ENCODE measurements at regions not wholly inside any gene's neighbourhood (a gene's known extent, or its start where the extent isn't known, plus 50 kb on each side); places are given as distances from the start of the nearest gene placed in this dataset.
"Not testable (repeated sequence)": the region's sequence is repeated elsewhere in the genome, so short reads cannot be mapped to it uniquely, and the experiment has no call there.

DNA sequence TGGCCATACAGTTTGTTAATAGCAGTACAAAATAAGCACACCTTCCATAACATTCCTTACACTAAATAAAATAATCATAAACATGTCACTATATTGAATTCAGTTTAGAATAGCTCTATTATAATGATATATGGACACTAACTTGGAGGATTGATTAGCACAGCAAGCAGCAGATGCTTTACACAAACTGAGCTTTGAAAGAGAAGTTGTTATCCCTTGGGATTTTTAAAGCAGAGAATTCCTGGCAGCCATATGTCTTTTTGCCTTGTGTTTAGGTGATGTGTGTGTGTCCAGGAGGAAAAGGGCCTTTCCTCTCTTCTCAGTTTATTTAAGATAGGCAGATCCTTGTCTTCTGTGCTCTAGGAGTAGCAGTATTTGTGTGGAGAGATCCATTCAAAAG, 232.2 kb upstream of the GRIN3A start:
- Mint-ChIP-seq H3K36me3 (no peaks in the 10 kb centered on the region), H3K27ac (no peak overlapping the region), H3K27me3 (peaks cover 1% of the 10 kb centered on the region), H3K4me3 (no peak overlapping the region), H3K9me3 (no peaks in the 10 kb centered on the region), H3K4me1 (ENCODE audit: low read depth) (no peaks in the 10 kb centered on the region)
- ChIA-PET CTCF (interaction anchor here (1.2 kb wide), 1 partner anchor 8 kb away, joined by 4 read pairs; no protein-coding TSS in a partner anchor), POLR2A (no interaction called here)
- intact Hi-C loops (cut with micrococcal nuclease), result no loop called here
- DNase-seq, result no peak

GRCh38 chr9:101968392-101968791, 229.9 kb upstream of the GRIN3A start:
- H3K4me1 Mint-ChIP-seq (ENCODE audit: low read depth), result no peaks in the 10 kb centered on the region

DNA sequence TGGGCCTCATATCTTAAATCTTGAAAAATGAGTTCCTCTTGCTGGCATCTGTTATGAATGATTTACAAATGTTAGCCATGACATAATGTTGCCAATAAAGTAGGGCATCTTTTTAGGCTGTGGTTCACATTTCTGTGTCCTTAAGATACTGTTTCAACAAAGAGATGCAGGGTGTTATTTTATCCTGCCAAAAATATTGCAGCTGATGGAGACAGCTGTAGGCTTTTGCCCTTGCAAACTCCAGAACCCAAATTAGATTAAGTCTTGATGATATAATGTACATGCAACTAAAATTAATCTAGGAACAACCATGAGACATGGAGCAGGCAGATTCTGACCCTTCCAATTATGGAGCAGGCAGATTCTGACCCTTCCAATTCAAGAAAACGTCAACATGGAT, 228.2 kb upstream of the GRIN3A start:
- intact Hi-C loops (cut with micrococcal nuclease), result no loop called here
- no peak overlapping the region for H3K27ac Mint-ChIP-seq
- H3K36me3 Mint-ChIP-seq, result no peaks in the 10 kb centered on the region
- ChIA-PET CTCF (no interaction called here), POLR2A (no interaction called here)
- no peaks in the 10 kb centered on the region for H3K4me1 Mint-ChIP-seq (ENCODE audit: low read depth)
- no peak for DNase-seq
- H3K27me3 Mint-ChIP-seq, result peaks cover 3% of the 10 kb centered on the region
- no peak overlapping the region for H3K4me3 Mint-ChIP-seq
- H3K9me3 Mint-ChIP-seq, result no peaks in the 10 kb centered on the region

More at GRCh38 chr9:101968392-101968791, 229.9 kb upstream of the GRIN3A start:
- Mint-ChIP-seq H3K27me3 (peaks cover 3% of the 10 kb centered on the region), H3K36me3 (no peaks in the 10 kb centered on the region), H3K4me3 (no peak overlapping the region), H3K9me3 (no peaks in the 10 kb centered on the region), H3K27ac (no peak overlapping the region)
- ChIA-PET CTCF (no interaction called here), POLR2A (no interaction called here)
- no peak for DNase-seq
- intact Hi-C loops (cut with micrococcal nuclease), result no loop called here

DNA sequence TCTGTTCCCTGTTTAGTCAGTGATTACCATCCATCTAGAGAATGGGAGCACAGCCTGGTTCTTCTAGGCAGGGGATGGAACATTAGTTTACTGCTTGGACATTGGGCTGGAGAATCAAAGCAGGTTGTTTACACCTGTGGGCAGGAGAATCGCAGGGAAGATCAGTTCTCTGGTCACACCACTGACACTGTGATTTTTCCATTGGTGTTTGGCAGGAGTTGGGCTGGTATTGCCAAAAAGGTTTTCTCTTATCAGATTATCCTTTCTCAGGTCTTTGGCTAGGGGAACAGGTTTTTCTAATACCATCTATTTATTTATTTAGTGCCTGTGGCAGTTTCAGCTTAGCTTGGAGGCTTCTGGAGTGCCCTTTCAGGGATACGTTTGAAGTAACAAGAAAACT, 219.3 kb upstream of the GRIN3A start:
- CTCF ChIA-PET, result no interaction called here
- no peak for DNase-seq
- Mint-ChIP-seq H3K36me3 (no peaks in the 10 kb centered on the region), H3K4me1 (ENCODE audit: low read depth) (no peaks in the 10 kb centered on the region), H3K27me3 (no peaks in the 10 kb centered on the region), H3K4me3 (no peak overlapping the region), H3K9me3 (no peaks in the 10 kb centered on the region), H3K27ac (no peak overlapping the region)
- intact Hi-C loops (cut with micrococcal nuclease), result no loop called here
- POLR2A ChIA-PET, result no interaction called here

- intact Hi-C loops (cut with micrococcal nuclease), result no loop called here
- CTCF ChIA-PET, result no interaction called here
- POLR2A ChIA-PET, result no interaction called here
- DNase-seq, result no peak
- Mint-ChIP-seq H3K27me3 (no peaks in the 10 kb centered on the region), H3K27ac (no peak overlapping the region), H3K4me3 (no peak overlapping the region), H3K9me3 (peaks cover 2% of the 10 kb centered on the region), H3K36me3 (no peaks in the 10 kb centered on the region), H3K4me1 (ENCODE audit: low read depth) (no peaks in the 10 kb centered on the region)
These were observed 213.2 kb upstream of the GRIN3A start for GRCh38 chr9:101951598-101951997.

- H3K9me3 Mint-ChIP-seq, result peaks cover 3% of the 10 kb centered on the region
- ChIA-PET POLR2A (no interaction called here), CTCF (no interaction called here)
- intact Hi-C loops (cut with micrococcal nuclease), result no loop called here
- H3K4me1 Mint-ChIP-seq (ENCODE audit: low read depth), result no peaks in the 10 kb centered on the region
- no peak overlapping the region for H3K4me3 Mint-ChIP-seq
- no peaks in the 10 kb centered on the region for H3K27me3 Mint-ChIP-seq
- no peak for DNase-seq
- no peak overlapping the region for H3K27ac Mint-ChIP-seq
- H3K36me3 Mint-ChIP-seq, result no peaks in the 10 kb centered on the region
These were observed 193.3 kb upstream of the GRIN3A start for GRCh38 chr9:101931756-101932155.

GRCh38 chr9:101930783-101931182, 192.3 kb upstream of the GRIN3A start:
- no peak for DNase-seq
- Mint-ChIP-seq H3K27ac (no peak overlapping the region), H3K27me3 (no peaks in the 10 kb centered on the region), H3K4me3 (no peak overlapping the region), H3K9me3 (peaks cover 1% of the 10 kb centered on the region), H3K4me1 (ENCODE audit: low read depth) (no peaks in the 10 kb centered on the region), H3K36me3 (no peaks in the 10 kb centered on the region)
- intact Hi-C loops (cut with micrococcal nuclease), result no loop called here
- ChIA-PET POLR2A (no interaction called here), CTCF (no interaction called here)

- H3K4me1 Mint-ChIP-seq (ENCODE audit: low read depth), result no peaks in the 10 kb centered on the region
- no peaks in the 10 kb centered on the region for H3K36me3 Mint-ChIP-seq
- ChIA-PET POLR2A (no interaction called here), CTCF (no interaction called here)
- no peak overlapping the region for H3K4me3 Mint-ChIP-seq
- H3K9me3 Mint-ChIP-seq, result no peaks in the 10 kb centered on the region
- intact Hi-C loops (cut with micrococcal nuclease), result no loop called here
- H3K27ac Mint-ChIP-seq, result no peak overlapping the region
- no peak for DNase-seq
- H3K27me3 Mint-ChIP-seq, result no peaks in the 10 kb centered on the region
These were observed 187.1 kb upstream of the GRIN3A start for GRCh38 chr9:101925498-101925897.

GRCh38 chr9:101923451-101923850, 185.0 kb upstream of the GRIN3A start:
- Mint-ChIP-seq H3K36me3 (no peaks in the 10 kb centered on the region), H3K9me3 (no peaks in the 10 kb centered on the region), H3K27ac (no peak overlapping the region), H3K4me1 (ENCODE audit: low read depth) (no peaks in the 10 kb centered on the region), H3K27me3 (no peaks in the 10 kb centered on the region), H3K4me3 (no peak overlapping the region)
- DNase-seq, result no peak
- intact Hi-C loops (cut with micrococcal nuclease), result no loop called here
- ChIA-PET CTCF (no interaction called here), POLR2A (no interaction called here)

DNA sequence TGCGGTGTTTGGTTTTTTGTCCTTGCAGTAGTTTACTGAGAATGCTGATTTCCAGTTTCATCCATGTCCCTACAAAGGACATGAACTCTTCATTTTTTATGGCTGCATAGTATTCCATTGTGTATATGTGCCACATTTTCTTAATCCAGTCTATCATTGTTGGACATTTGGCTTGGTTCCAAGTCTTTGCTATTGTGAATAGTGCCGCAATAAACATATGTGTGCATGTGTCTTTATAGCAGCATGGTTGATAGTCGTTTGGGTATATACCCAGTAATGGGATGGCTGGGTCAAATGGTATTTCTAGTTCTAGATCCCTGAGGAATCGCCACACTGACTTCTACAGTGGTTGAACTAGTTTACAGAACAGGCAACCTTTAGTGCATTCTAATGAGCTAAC, 178.5 kb upstream of the GRIN3A start:
- CTCF ChIA-PET, result not testable (repeated sequence)

GRCh38 chr9:101915482-101915881, 177.0 kb upstream of the GRIN3A start:
- H3K9me3 Mint-ChIP-seq, result no peaks in the 10 kb centered on the region
- no peak overlapping the region for H3K4me3 Mint-ChIP-seq
- H3K4me1 Mint-ChIP-seq (ENCODE audit: low read depth), result no peaks in the 10 kb centered on the region
- POLR2A ChIA-PET, result no interaction called here
- CTCF ChIA-PET, result no interaction called here
- no peak for DNase-seq
- H3K27me3 Mint-ChIP-seq, result no peaks in the 10 kb centered on the region
- H3K36me3 Mint-ChIP-seq, result no peaks in the 10 kb centered on the region
- intact Hi-C loops (cut with micrococcal nuclease), result no loop called here
- H3K27ac Mint-ChIP-seq, result no peak overlapping the region

More for the DNA sequence above, 178.5 kb upstream of the GRIN3A start:
- POLR2A ChIA-PET; H3K27me3 Mint-ChIP-seq; H3K4me3 Mint-ChIP-seq; intact Hi-C loops (cut with micrococcal nuclease); H3K36me3 Mint-ChIP-seq; H3K4me1 Mint-ChIP-seq (ENCODE audit: low read depth); H3K27ac Mint-ChIP-seq; DNase-seq; H3K9me3 Mint-ChIP-seq: not testable (repeated sequence)

- Mint-ChIP-seq H3K27ac (no peak overlapping the region), H3K36me3 (no peaks in the 10 kb centered on the region), H3K9me3 (peaks cover 5% of the 10 kb centered on the region), H3K4me3 (no peak overlapping the region), H3K4me1 (ENCODE audit: low read depth) (no peaks in the 10 kb centered on the region), H3K27me3 (no peaks in the 10 kb centered on the region)
- intact Hi-C loops (cut with micrococcal nuclease), result no loop called here
- DNase-seq, result no peak
- POLR2A ChIA-PET, result no interaction called here
- CTCF ChIA-PET, result no interaction called here
These were observed 174.3 kb upstream of the GRIN3A start for GRCh38 chr9:101912698-101913097.

DNA sequence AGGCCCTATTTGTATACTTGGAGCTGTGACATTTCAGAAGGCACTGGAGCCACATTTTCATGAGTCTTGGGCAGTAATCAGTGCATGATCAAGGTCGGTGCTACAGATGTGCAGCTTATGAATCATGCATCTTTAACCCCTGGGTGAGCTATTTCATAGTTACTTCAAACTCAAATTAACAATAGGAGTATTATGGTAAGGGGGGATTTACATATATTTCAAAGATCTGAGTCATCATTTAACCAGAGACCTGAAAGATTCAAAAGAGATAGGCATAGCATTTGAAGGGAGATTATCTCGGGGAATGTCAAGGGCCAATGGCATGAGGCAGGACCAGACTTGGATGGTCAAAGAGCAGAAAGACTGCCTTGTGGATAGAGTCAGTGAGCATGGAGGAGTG, 169.0 kb upstream of the GRIN3A start:
- H3K27me3 Mint-ChIP-seq, result no peaks in the 10 kb centered on the region
- no peaks in the 10 kb centered on the region for H3K4me1 Mint-ChIP-seq (ENCODE audit: low read depth)
- no peaks in the 10 kb centered on the region for H3K36me3 Mint-ChIP-seq
- no peak overlapping the region for H3K27ac Mint-ChIP-seq
- intact Hi-C loops (cut with micrococcal nuclease), result no loop called here
- POLR2A ChIA-PET, result no interaction called here
- no peak for DNase-seq
- no peak overlapping the region for H3K4me3 Mint-ChIP-seq
- H3K9me3 Mint-ChIP-seq, result peaks cover 7% of the 10 kb centered on the region
- CTCF ChIA-PET, result no interaction called here

GRCh38 chr9:101904845-101905244, 166.4 kb upstream of the GRIN3A start:
- no peaks in the 10 kb centered on the region for H3K4me1 Mint-ChIP-seq (ENCODE audit: low read depth)
- intact Hi-C loops (cut with micrococcal nuclease), result no loop called here
- no peak overlapping the region for H3K27ac Mint-ChIP-seq
- H3K36me3 Mint-ChIP-seq, result no peaks in the 10 kb centered on the region
- CTCF ChIA-PET, result no interaction called here
- POLR2A ChIA-PET, result no interaction called here
- no peak overlapping the region for H3K4me3 Mint-ChIP-seq
- H3K9me3 Mint-ChIP-seq, result peaks cover 7% of the 10 kb centered on the region
- no peak for DNase-seq
- no peaks in the 10 kb centered on the region for H3K27me3 Mint-ChIP-seq
